Type B pancreatic cell (in vitro differentiated cells): ENCODE measurements at regions not wholly inside any gene's neighbourhood (a gene's known extent, or its start where the extent isn't known, plus 50 kb on each side); places are given as distances from the start of the nearest gene placed in this dataset.

Experiments used
- DNase-seq: peaks from one replicate; pipeline ENCODE4 v3.0.0; 2021; ENCODE audit warnings: mixed read lengths; ENCODE audit not compliant: unreplicated experiment; ENCODE audit errors: extremely low spot score
- H3K27ac Mint-ChIP-seq: 2 replicates; pipeline ENCODE4 v1.8.0; 2021; ENCODE audit warnings: mild to moderate bottlenecking, mixed read lengths
- H3K27me3 Mint-ChIP-seq: 2 replicates; pipeline ENCODE4 v1.8.0; 2021; ENCODE audit warnings: mixed read lengths
- H3K36me3 Mint-ChIP-seq: 2 replicates; pipeline ENCODE4 v1.8.0; 2021; ENCODE audit warnings: mixed read lengths
- H3K4me1 Mint-ChIP-seq: one replicate; pipeline ENCODE4 v1.8.0; 2021; ENCODE audit warnings: mixed read lengths; ENCODE audit not compliant: unreplicated experiment
- H3K4me3 Mint-ChIP-seq: 2 replicates; pipeline ENCODE4 v1.8.0; 2021; ENCODE audit warnings: mild to moderate bottlenecking, mixed read lengths
- H3K9me3 Mint-ChIP-seq: 2 replicates; pipeline ENCODE4 v1.8.0; 2021; ENCODE audit warnings: mixed read lengths
- CTCF ChIP-seq: fragments of 200-600 bp; sonication (generic); conservative IDR thresholded peaks from 2 replicates; pipeline ENCODE4 v1.5.0; 2021; ENCODE audit warnings: antibody characterized with exemption, mild to moderate bottlenecking

DNA sequence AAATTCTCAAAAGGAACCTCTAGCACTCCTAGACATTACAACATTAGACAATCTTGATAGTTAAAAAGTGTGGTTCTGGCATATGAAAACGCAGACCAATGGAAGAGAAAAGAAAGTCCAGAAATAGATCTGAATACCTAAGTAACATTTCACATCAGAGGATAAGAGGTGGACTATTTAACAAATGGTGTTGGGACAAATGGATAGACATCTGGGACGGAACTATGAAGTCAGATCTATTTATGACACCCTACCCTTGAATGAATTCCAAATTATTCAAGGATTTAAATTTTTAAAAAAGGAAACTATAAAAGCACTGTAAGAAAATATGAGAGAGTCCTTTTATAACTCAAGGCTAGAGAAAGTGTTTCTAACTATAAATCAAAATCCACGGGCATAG, 111.3 kb downstream of the SCN11A start:
- H3K9me3 Mint-ChIP-seq, result no peaks in the 10 kb centered on the region
- no peak overlapping the region for H3K27ac Mint-ChIP-seq
- no peaks in the 10 kb centered on the region for H3K4me1 Mint-ChIP-seq
- H3K4me3 Mint-ChIP-seq, result no peak overlapping the region
- no peak for DNase-seq
- TF ChIP-seq CTCF, result no peak
- no peaks in the 10 kb centered on the region for H3K36me3 Mint-ChIP-seq
- no peaks in the 10 kb centered on the region for H3K27me3 Mint-ChIP-seq

DNA sequence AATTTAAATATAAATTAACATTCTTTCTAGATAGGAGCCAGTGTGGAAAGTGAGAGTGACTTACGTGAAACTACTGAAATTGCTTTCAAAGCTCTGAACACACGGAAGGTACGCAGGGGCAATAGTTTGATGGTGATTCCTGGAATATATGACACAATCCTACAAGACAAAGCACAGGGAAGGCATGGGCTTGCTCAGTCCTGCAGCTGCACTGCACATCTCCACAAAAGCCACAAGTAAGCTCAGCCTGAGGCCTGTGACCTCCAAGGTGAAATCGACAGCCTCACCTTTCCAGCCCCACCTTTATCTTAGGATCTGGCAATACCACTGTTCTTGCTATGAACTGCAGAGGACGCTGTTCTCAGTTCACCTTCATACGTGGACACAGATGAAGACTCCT, 109.3 kb upstream of the SCN10A start:
- H3K4me3 Mint-ChIP-seq, result no peak overlapping the region
- no peak overlapping the region for H3K27ac Mint-ChIP-seq
- no peaks in the 10 kb centered on the region for H3K9me3 Mint-ChIP-seq
- H3K4me1 Mint-ChIP-seq, result no peaks in the 10 kb centered on the region
- no peak for DNase-seq
- H3K36me3 Mint-ChIP-seq, result no peaks in the 10 kb centered on the region
- peaks cover 4% of the 10 kb centered on the region for H3K27me3 Mint-ChIP-seq
- TF ChIP-seq CTCF, result no peak

- H3K4me3 Mint-ChIP-seq, result no peak overlapping the region
- H3K36me3 Mint-ChIP-seq, result no peaks in the 10 kb centered on the region
- H3K4me1 Mint-ChIP-seq, result no peaks in the 10 kb centered on the region
- TF ChIP-seq CTCF, result no peak
- H3K27ac Mint-ChIP-seq, result no peak overlapping the region
- no peaks in the 10 kb centered on the region for H3K9me3 Mint-ChIP-seq
- no peaks in the 10 kb centered on the region for H3K27me3 Mint-ChIP-seq
- no peak for DNase-seq
These were observed 100.7 kb upstream of the SCN10A start for GRCh38 chr3:38916706-38917105.

DNA sequence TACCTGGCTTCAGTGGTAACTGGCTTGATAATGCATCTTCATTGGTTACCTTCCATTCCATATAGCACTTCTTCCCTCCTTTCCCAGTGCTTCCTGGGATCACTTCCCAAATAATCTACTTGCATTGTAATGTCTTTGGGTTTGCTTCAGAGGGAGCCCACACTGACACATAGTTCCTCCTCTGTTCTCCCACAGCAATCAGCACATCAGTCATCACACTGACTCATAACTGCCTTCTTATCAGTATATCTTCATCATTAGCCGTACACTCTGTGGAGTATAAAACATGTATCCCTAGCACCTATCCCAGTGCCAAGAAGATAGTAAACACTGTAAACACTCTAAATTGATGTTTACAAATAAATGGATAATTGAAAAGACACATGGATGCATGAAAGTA, 91.4 kb upstream of the SCN10A start:
- H3K27ac Mint-ChIP-seq, result no peak overlapping the region
- TF ChIP-seq CTCF, result no peak
- H3K36me3 Mint-ChIP-seq, result no peaks in the 10 kb centered on the region
- H3K4me3 Mint-ChIP-seq, result no peak overlapping the region
- no peak for DNase-seq
- H3K4me1 Mint-ChIP-seq, result no peaks in the 10 kb centered on the region
- H3K27me3 Mint-ChIP-seq, result peaks cover 15% of the 10 kb centered on the region
- no peaks in the 10 kb centered on the region for H3K9me3 Mint-ChIP-seq

DNA sequence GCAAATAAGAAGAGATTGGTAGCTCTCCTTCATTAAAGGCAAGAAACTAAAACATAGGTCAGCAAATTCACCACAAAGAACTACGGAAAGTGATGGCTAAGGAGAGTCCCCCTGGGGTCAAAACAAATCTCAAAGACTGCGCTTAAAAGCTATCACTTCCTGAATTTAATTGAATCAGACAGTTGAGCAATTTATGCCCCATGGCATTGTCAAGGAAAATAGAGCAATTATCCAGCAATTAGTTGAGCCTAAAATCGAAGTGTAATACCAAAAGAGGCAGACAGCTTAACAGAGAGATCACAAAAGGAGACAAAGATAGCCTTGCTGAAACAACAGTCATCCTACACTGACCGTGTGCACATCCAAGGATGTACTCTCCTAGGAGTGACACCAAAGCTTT, 74.4 kb upstream of the SCN10A start:
- Mint-ChIP-seq H3K4me3 (no peak overlapping the region), H3K27ac (no peak overlapping the region), H3K36me3 (no peaks in the 10 kb centered on the region), H3K27me3 (no peaks in the 10 kb centered on the region), H3K4me1 (no peaks in the 10 kb centered on the region), H3K9me3 (no peaks in the 10 kb centered on the region)
- TF ChIP-seq CTCF, result no peak
- DNase-seq, result no peak

- TF ChIP-seq CTCF, result no peak
- H3K4me3 Mint-ChIP-seq, result no peak overlapping the region
- H3K9me3 Mint-ChIP-seq, result no peaks in the 10 kb centered on the region
- H3K27me3 Mint-ChIP-seq, result no peaks in the 10 kb centered on the region
- no peak overlapping the region for H3K27ac Mint-ChIP-seq
- no peaks in the 10 kb centered on the region for H3K36me3 Mint-ChIP-seq
- DNase-seq, result no peak
- H3K4me1 Mint-ChIP-seq, result no peaks in the 10 kb centered on the region
These were observed 62.6 kb upstream of the SCN10A start for GRCh38 chr3:38878646-38879045.
